ENCODE measurements at regions not wholly inside any gene's neighbourhood (a gene's known extent, or its start where the extent isn't known, plus 50 kb on each side); places are given as distances from the start of the nearest gene placed in this dataset.

DNA sequence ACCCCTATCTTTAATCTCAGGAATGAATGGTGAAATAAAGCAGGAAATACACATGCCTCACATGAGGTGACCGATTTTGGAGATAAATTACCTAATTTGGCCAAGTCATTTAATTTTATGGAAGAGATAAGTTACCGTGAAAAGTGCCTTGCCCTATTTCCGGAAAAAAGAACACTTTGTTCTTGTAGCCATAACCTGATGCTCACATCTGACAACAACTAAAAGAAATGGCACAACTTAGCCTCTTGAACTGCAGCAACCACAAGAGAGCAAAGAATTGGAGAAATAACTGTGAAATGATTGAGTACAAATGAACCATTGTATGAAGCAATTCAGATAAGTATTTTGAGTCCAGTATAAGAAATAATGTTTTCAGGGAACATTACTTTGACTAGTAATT, 628.1 kb upstream of the TYRP1 start:
- TF ChIP-seq, protein P1, sequence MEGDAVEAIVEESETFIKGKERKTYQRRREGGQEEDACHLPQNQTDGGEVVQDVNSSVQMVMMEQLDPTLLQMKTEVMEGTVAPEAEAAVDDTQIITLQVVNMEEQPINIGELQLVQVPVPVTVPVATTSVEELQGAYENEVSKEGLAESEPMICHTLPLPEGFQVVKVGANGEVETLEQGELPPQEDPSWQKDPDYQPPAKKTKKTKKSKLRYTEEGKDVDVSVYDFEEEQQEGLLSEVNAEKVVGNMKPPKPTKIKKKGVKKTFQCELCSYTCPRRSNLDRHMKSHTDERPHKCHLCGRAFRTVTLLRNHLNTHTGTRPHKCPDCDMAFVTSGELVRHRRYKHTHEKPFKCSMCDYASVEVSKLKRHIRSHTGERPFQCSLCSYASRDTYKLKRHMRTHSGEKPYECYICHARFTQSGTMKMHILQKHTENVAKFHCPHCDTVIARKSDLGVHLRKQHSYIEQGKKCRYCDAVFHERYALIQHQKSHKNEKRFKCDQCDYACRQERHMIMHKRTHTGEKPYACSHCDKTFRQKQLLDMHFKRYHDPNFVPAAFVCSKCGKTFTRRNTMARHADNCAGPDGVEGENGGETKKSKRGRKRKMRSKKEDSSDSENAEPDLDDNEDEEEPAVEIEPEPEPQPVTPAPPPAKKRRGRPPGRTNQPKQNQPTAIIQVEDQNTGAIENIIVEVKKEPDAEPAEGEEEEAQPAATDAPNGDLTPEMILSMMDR (IDR thresholded peaks at IDR 0.05): no peak
- TF ChIP-seq POLR2AphosphoS5 (IDR thresholded peaks at IDR 0.05) (no peak), POLR2A (IDR thresholded peaks at IDR 0.05) (no peak), EP300 (IDR thresholded peaks at IDR 0.05) (no peak)

All from gastroesophageal sphincter (tissue), 3 donors.